Amygdala (tissue), 56 donors: ENCODE measurements at regions not wholly inside any gene's neighbourhood (a gene's known extent, or its start where the extent isn't known, plus 50 kb on each side); places are given as distances from the start of the nearest gene placed in this dataset.

ENCODE experiments used
- DNase-seq, 56 donors: peaks; one replicate each; lab custom pipeline; 2025; lab: John Stamatoyannopoulos, UW

DNA sequence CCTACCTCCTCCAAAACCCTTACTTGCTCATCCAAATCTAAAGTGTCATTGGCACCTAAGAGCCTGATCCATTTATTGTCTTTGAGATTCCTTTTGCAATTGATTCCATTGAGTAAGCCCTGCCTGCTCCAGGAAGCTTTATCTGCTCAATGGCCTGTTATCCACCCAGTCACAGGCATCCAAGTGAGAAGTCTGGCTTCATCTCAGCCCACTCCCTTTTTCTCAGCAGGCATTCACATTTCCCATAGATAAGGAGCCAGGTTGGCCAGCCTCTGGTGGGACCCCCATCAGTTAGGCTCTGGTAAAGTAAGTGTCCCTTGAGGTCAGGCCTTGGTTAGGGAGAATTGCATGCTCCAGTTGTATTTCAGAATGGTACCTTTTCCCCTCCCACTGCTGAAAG is 396.2 kb upstream of the ST6GAL2 start:
- DNase-seq, result no peak

GRCh38 chr2:107285621-107286299 is 399.8 kb upstream of the ST6GAL2 start:
- DNase-seq, result peak in 1 of 56 donors; percentile 5

DNA sequence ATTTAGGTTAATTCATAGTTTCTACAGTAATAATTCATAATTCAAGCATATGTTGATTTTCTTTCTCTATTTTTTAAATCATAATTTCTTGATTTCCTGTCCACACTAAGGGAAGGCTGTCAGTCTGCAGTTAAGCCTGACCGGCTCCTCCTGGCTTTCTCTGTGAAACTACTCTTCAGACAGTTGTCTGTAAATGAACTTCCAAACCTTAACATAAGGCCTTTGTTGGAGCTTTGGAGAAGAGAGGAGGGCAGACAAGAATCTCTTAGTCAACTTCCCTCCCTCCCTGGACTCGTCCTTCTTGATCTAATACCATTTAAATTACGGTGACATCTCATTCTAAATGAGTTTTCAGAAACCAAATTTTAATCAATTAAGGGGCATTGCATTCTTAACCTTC is 404.1 kb upstream of the ST6GAL2 start:
- no peak for DNase-seq

DNA sequence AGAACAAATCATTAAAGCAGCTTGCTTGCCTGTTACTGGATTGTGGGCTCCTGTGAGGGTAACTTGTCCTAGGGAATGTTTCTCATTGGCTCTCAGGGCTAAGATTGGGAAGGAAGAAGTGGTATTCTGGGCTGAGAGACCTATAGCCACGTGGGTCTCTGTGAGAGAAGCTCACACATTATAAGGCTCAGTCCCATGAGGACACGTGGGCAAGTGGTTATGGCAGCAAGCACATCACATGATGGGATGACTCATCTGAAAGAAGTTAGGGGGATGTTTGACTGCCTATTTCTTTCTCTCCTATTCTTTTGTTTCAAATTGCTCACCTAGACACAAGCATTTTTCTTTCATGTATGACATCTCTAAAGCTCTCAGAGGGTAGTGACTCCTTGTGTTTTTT is 418.0 kb upstream of the ST6GAL2 start:
- no peak for DNase-seq

DNA sequence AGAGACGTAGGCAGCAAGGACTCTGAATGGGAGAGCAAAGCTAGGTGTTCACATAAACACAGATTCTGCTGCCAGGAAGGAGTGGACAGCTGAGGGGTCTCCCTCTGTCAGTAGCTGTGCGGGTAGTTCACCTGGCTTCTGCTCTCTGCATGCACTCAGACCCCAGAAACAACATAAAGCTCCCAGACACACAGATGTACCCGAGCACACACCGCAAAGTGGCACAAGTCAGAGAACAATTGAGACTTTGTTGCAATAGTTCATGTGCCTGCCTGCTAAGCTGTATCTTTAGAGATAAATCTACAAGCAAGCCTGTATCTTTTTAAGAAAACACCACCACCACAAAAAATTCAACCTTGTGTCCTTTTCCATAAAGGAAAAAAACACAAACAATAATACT is 420.0 kb upstream of the ST6GAL2 start:
- no peak for DNase-seq

DNA sequence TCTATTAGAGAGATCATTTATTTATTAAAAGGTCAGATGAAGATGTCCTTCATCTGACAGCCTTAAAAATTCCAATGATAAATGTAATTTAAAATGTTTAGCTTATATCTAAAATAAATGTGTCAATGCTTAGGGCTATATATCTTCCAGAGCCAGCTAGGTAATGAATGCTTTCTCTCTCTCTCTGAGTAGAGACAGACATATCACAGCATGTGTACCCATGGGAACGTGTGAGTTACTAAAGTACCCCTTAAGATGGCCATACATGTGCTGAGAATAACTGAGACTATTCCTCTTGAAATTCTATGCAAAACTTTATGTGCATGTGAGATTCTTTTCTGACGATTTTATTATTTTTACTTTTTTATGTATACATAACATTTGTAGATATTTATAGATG is 420.9 kb upstream of the ST6GAL2 start:
- DNase-seq, result no peak

DNA sequence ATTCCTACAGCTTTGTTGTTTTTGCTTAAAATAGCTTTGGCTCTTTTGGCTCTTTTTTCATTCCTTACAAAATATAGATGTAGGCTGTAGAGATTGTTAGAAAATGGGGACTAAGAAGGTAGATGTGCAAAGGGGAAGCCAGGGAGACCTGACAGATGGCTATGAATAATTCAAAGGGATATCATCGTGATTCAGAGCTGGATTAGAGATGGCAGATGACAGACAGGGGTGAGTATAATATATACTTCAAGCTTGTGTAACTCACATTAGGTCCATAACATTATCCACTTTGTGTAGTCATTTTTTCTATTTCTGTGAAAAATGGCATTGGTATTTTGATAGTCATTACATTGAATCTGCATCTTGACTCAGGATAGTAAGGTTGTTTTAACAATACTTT is 422.9 kb upstream of the ST6GAL2 start:
- no peak for DNase-seq

- DNase-seq, result no peak
Measured at GRCh38 chr2:107312240-107312639, 426.3 kb upstream of the ST6GAL2 start.

- DNase-seq, result no peak
Measured at GRCh38 chr2:107313316-107313715, 427.3 kb upstream of the ST6GAL2 start.

- no peak for DNase-seq
Measured at GRCh38 chr2:107320881-107321280, 434.9 kb upstream of the ST6GAL2 start.

- no peak for DNase-seq
Measured at GRCh38 chr2:107322416-107322815, 436.4 kb upstream of the ST6GAL2 start.

DNA sequence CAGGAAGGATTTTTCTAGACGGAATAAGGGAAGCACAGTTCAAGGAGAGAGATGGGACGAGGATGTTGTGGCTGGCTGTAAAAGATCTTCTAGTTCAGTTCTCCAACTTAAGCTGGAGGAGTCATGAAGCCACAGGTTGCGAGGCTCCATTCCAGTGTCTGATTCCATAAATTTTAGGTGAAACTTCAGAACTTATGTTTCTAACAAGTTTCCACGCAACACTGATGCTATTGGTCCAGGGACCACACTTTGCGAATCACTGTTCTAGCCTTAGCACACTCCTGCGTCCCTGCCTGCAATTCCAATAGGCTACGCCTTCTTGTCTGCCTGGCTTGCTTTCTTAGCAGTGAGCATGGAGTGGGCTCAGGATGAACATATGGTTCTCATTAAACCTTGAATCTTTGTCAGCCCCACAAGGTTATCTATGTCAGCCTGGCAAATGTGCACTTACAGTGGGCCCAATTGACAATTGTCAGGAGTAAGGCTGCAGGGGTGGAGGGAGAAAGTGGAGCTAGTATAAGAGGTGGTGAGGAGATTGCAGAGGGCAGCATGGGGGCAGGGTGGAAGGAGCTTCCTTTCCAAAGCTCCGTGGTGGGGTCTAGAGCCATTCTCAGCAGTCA is 438.1 kb upstream of the ST6GAL2 start:
- DNase-seq, result no peak

GRCh38 chr2:107325981-107326786 is 440.2 kb upstream of the ST6GAL2 start:
- DNase-seq, result peak in 14 of 56 donors; percentile 1 to 60 (median 12)

DNA sequence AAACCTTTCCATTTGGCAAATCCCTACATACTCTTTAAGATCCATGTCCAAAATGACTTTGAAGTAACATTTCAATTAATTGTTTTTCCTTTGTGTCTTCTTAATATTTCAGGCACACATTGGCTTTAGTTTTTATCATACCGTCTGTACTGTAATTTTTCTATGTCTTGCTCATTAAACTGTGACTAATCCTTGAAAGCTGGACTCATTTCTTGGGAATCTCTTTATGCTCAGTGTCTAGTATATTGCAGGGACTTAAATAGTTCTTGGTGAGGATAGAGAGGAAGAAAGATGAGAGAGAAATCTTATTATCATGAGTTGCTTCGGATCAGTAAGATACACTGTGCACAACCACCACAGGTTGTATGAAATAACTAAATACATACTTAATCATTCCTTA is 448.3 kb upstream of the ST6GAL2 start:
- DNase-seq, result no peak

DNA sequence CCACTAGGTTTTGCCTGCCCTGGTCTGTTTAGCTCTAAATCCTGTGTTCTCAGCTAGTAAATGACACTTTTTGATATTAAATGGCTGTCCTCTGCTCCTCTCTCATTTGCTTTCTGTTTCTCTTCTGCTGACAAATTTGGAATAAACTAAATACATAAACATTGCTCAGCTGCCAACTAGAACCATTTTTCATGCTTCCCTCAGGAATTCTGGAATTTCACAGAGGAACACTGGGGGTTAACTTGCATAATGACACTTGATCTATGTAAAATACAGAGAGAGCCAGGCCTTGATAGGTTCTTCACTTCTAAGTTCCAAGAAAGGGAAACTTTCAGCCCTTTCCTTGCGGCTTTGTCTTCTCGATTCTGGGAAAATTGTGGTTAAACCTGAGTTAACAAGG is 450.6 kb upstream of the ST6GAL2 start:
- no peak for DNase-seq

- no peak for DNase-seq
Measured at GRCh38 chr2:107337209-107337898, 451.4 kb upstream of the ST6GAL2 start.

GRCh38 chr2:107338059-107338458 is 452.1 kb upstream of the ST6GAL2 start:
- DNase-seq, result no peak

DNA sequence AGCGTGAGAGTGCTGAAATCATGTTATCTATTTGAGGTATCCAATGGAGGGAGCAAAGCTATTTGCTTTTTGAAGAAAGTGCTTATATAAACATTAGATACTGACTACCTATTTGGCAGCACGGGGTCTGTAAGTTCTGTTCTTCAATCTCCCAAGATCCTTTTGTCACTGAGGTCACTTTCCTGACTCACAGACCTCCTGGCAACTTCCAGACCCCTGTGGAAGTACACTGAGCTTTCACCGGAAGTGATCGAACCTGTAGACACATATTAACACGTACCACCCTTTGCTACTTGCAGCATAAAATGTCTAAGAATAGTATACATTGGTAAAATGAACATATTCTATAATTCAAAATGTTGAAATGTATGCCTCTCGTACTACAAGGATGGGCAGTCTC is 452.6 kb upstream of the ST6GAL2 start:
- no peak for DNase-seq

DNA sequence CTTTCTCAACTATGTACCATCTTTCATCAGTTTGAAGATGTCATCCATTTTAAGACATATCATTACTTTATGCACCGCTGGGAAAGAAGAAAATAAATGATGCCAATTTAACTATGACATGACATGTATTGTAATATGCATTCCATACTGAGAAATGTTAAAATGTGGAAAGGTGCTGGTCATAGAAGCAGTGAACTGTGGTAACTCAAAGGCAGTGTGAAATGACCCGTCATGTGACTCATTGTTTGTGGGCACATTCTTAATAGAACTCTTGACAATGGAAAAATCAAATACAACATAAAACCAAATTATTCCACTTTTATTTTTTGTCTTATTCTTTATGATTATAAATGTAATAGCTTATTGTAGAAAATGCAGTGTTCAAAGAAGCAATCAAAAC is 455.0 kb upstream of the ST6GAL2 start:
- DNase-seq, result no peak

DNA sequence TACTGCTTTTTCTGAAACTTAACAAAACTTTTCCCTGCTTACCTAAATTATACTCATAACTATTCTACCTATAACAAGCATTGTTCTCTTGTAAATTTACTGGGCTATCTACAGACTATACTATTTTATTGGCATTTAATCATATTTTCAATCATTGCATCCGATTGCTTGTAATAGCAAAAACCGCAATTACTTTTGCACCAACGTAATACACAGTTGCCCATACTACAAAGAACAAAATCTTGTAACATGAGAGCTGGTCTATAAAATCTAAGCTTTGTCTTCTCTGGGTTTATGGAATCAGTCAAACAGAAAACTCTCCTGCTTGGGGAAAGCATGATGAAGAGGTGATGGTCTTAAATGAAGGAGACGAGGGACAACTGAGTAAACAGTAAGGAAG is 463.4 kb upstream of the ST6GAL2 start:
- DNase-seq, result no peak

DNA sequence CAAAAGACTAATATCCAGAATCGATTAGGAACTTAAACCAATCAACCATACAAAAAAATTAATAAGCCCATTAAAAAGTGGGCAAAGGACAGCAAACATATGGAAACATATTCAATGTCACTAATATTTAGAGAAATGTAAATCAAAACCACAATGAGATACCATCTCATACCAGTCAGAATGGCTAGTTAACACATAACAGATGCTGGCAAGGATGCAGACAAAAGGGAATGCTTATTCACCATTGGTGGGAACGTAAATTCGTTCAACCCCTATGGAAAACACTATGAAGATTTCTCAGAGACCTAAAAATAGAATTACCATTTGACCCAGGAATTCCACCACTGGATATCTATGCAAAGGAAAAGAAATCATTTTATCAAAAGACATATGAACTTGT is 468.2 kb upstream of the ST6GAL2 start:
- DNase-seq, result no peak
